ENCODE measurements at regions not wholly inside any gene's neighbourhood (a gene's known extent, or its start where the extent isn't known, plus 50 kb on each side); places are given as distances from the start of the nearest gene placed in this dataset.

DNA sequence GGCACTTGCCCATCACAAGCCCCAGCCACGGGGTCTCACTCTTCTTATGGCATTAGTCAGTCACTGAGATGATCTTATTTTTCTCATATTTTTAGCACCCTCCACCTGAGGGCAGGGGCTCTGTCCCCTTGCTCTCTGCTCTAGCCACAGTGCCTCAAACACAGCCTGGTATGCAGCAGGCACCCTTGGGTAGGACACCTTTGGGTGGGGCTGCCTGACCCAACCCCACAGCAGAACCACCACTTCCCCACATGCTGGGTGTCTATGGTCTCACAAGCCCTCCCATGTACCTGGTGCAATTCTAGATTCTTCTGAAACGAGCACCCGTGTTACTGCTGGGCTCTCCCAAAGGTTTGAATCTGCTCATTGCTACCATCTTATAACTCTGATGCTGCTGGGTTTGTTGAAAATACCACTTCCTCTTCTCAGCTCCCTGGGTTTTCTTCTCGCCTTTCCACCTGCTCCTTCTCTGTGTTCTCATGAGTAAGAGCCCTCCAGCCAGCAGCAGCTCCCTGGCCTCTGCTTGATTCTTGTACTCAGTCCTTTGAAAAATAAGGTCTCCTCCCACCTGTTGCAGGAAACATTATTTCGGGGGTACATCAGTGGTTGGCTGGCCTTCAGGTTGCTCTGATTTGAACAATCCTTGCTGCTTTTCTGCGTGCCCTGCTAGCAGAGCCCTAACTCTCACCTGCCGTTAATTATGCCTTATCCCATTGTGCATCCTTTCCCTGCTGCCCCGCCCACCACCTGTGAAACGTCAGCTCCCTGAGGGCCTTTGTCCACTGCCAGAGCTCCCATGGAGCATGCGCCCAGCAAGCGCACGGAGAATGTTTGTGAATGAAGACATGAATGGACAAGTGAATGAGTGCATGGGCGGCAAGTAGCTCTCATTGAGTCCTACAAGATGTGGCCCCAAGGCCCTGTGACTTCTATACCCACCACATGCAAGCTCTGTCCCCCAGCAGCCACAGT lies 1181.6 kb downstream of the TBC1D22A start:
- TF ChIP-seq, protein P1, sequence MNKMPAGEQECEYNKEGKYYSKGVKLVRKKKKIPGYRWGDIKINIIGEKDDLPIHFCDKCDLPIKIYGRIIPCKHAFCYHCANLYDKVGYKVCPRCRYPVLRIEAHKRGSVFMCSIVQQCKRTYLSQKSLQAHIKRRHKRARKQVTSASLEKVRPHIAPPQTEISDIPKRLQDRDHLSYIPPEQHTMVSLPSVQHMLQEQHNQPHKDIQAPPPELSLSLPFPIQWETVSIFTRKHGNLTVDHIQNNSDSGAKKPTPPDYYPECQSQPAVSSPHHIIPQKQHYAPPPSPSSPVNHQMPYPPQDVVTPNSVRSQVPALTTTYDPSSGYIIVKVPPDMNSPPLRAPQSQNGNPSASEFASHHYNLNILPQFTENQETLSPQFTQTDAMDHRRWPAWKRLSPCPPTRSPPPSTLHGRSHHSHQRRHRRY (tag by site-specific recombination; IDR thresholded peaks at IDR 0.05), result no peak
- TF ChIP-seq, protein P2, sequence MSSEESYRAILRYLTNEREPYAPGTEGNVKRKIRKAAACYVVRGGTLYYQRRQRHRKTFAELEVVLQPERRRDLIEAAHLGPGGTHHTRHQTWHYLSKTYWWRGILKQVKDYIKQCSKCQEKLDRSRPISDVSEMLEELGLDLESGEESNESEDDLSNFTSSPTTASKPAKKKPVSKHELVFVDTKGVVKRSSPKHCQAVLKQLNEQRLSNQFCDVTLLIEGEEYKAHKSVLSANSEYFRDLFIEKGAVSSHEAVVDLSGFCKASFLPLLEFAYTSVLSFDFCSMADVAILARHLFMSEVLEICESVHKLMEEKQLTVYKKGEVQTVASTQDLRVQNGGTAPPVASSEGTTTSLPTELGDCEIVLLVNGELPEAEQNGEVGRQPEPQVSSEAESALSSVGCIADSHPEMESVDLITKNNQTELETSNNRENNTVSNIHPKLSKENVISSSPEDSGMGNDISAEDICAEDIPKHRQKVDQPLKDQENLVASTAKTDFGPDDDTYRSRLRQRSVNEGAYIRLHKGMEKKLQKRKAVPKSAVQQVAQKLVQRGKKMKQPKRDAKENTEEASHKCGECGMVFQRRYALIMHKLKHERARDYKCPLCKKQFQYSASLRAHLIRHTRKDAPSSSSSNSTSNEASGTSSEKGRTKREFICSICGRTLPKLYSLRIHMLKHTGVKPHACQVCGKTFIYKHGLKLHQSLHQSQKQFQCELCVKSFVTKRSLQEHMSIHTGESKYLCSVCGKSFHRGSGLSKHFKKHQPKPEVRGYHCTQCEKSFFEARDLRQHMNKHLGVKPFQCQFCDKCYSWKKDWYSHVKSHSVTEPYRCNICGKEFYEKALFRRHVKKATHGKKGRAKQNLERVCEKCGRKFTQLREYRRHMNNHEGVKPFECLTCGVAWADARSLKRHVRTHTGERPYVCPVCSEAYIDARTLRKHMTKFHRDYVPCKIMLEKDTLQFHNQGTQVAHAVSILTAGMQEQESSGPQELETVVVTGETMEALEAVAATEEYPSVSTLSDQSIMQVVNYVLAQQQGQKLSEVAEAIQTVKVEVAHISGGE (tag by site-specific recombination; conservative IDR thresholded peaks at IDR 0.05; ENCODE audit: low read depth), result no peak
- TF ChIP-seq ZNF777 (tag by site-specific recombination; IDR thresholded peaks at IDR 0.05; ENCODE audit: borderline replicate concordance), result no peak
- no peak for TF ChIP-seq ZNF324 (tag by site-specific recombination; IDR thresholded peaks at IDR 0.05)
- TF ChIP-seq ZNF146 (tag by site-specific recombination; IDR thresholded peaks at IDR 0.05), result no peak
- TF ChIP-seq ZNF776 (tag by site-specific recombination; IDR thresholded peaks at IDR 0.05; ENCODE audit: borderline replicate concordance), result no peak
